ENCODE measurements at regions not wholly inside any gene's neighbourhood (a gene's known extent, or its start where the extent isn't known, plus 50 kb on each side); places are given as distances from the start of the nearest gene placed in this dataset.

DNA sequence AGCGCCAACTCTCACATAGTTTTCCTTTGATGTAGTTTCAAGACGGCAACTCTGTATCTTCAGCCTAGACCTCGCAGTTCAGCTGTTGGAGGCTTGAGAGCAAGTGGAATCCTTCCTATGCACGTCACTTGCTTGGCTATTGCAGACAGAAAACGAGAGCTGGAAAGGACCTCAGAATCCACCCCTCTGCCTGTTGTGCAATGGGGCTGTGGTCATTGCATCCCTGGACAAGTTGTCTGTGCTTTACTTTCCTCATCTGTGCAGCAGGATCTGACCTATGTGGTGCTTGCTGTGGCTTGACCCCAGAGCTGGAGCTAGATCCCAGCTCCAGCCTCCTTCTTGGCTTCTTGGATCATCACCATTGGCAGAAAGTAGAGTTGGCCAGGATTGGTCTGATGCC, 50.0 kb upstream of the IGSF21 start:
- H3K27me3 ChIP-seq (ENCODE audit: control insufficient read depth, insufficient read depth, low read length, poor library complexity, severe bottlenecking): peaks cover 77% of the 10 kb centered on the region
- H3K4me1 Mint-ChIP-seq: peaks cover 12% of the 10 kb centered on the region
- H3K27me3 Mint-ChIP-seq (ENCODE audit: insufficient read depth): peaks cover 73% of the 10 kb centered on the region
- H3K27ac Mint-ChIP-seq: no peak overlapping the region
- no peak overlapping the region for H3K4me3 ChIP-seq (ENCODE audit: low read length)
- H3K9me3 Mint-ChIP-seq: no peaks in the 10 kb centered on the region
- DNase-seq: no peak
- TF ChIP-seq, protein P1, sequence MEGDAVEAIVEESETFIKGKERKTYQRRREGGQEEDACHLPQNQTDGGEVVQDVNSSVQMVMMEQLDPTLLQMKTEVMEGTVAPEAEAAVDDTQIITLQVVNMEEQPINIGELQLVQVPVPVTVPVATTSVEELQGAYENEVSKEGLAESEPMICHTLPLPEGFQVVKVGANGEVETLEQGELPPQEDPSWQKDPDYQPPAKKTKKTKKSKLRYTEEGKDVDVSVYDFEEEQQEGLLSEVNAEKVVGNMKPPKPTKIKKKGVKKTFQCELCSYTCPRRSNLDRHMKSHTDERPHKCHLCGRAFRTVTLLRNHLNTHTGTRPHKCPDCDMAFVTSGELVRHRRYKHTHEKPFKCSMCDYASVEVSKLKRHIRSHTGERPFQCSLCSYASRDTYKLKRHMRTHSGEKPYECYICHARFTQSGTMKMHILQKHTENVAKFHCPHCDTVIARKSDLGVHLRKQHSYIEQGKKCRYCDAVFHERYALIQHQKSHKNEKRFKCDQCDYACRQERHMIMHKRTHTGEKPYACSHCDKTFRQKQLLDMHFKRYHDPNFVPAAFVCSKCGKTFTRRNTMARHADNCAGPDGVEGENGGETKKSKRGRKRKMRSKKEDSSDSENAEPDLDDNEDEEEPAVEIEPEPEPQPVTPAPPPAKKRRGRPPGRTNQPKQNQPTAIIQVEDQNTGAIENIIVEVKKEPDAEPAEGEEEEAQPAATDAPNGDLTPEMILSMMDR (conservative IDR thresholded peaks at IDR 0.05): no peak
- H3K9ac ChIP-seq (ENCODE audit: extremely low read depth, low read length, poor library complexity, severe bottlenecking): no peak overlapping the region
- no peaks in the 10 kb centered on the region for H3K9me3 ChIP-seq (ENCODE audit: control insufficient read depth, low read length)
- no peak overlapping the region for H3K27ac ChIP-seq (ENCODE audit: low read depth, low read length)
- no peaks in the 10 kb centered on the region for H3K4me1 ChIP-seq (ENCODE audit: control insufficient read depth, insufficient read depth, low read length)
- WGBS, 2 experiments (ENCODE audit: insufficient coverage in 1 of 2, insufficient read length in 1 of 2): 91 to 93% methylated on average over 5 of the region's 5 CpGs
- no peaks in the 10 kb centered on the region for H3K36me3 ChIP-seq (ENCODE audit: control insufficient read depth, insufficient read depth, low read length)
- H3K4me3 Mint-ChIP-seq: no peak overlapping the region
- no peaks in the 10 kb centered on the region for H3K36me3 Mint-ChIP-seq (ENCODE audit: low read depth)

All from endodermal cell (in vitro differentiated cells).